ENCODE measurements at regions not wholly inside any gene's neighbourhood (a gene's known extent, or its start where the extent isn't known, plus 50 kb on each side); places are given as distances from the start of the nearest gene placed in this dataset.

DNA sequence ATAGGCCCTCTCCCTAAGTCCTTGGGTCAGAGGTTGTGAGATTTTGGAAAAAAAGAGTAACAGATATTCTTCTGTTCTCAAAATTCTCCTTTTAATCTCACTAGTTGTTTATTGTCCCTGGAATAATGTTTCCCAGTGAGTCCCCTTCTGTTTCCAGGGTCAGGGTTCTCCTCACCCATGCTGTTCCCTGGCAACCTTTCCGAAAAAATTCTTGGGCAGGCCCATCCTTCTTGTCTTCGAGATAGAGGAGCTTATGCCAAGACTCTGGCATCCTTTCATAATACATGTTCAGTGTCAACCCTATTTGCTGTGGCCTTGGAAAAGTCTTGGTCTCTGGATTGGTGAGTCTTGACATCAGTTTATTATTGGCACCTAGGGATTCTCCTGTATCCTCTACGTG is 212.4 kb upstream of the FAR2 start:
- no peak for DNase-seq (ENCODE audit: low spot score in 2 of 2)
- TF ChIP-seq, protein P1, sequence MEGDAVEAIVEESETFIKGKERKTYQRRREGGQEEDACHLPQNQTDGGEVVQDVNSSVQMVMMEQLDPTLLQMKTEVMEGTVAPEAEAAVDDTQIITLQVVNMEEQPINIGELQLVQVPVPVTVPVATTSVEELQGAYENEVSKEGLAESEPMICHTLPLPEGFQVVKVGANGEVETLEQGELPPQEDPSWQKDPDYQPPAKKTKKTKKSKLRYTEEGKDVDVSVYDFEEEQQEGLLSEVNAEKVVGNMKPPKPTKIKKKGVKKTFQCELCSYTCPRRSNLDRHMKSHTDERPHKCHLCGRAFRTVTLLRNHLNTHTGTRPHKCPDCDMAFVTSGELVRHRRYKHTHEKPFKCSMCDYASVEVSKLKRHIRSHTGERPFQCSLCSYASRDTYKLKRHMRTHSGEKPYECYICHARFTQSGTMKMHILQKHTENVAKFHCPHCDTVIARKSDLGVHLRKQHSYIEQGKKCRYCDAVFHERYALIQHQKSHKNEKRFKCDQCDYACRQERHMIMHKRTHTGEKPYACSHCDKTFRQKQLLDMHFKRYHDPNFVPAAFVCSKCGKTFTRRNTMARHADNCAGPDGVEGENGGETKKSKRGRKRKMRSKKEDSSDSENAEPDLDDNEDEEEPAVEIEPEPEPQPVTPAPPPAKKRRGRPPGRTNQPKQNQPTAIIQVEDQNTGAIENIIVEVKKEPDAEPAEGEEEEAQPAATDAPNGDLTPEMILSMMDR (IDR thresholded peaks at IDR 0.05), result no peak
- Histone ChIP-seq H3K36me3 (no peaks in the 10 kb centered on the region), H3K4me3 (no peak overlapping the region), H3K27ac (no peak overlapping the region), H3K9me3 (no peaks in the 10 kb centered on the region), H3K4me1 (no peaks in the 10 kb centered on the region), H3K27me3 (no peaks in the 10 kb centered on the region)
- intact Hi-C loops (cut with DNase I), result no loop called here

DNA sequence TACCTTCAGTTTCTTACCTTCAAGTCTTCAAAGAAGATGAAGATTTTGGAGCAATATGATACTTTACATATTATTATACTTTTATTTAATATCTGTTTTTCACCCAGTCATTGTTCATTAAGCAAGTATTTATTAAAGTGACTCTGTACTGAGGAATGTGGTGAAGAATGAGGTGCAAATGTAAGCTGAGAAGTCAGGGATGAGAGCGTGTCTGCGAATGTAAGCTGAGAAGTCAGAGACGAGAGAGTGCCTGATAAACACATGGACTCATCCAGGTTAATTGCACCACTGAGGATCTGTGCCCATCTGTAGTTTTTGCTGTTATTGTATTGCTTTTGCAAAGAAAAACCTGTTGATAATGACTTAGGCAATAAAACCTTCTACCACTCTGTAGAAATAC is 211.9 kb upstream of the FAR2 start:
- intact Hi-C loops (cut with DNase I), result no loop called here
- no peak overlapping the region for H3K4me3 ChIP-seq
- no peak for DNase-seq (ENCODE audit: low spot score in 2 of 2)
- H3K4me1 ChIP-seq, result no peaks in the 10 kb centered on the region
- H3K27me3 ChIP-seq, result no peaks in the 10 kb centered on the region
- no peaks in the 10 kb centered on the region for H3K36me3 ChIP-seq
- H3K27ac ChIP-seq, result no peak overlapping the region
- no peaks in the 10 kb centered on the region for H3K9me3 ChIP-seq
- TF ChIP-seq, protein P1 (IDR thresholded peaks at IDR 0.05), result no peak

DNA sequence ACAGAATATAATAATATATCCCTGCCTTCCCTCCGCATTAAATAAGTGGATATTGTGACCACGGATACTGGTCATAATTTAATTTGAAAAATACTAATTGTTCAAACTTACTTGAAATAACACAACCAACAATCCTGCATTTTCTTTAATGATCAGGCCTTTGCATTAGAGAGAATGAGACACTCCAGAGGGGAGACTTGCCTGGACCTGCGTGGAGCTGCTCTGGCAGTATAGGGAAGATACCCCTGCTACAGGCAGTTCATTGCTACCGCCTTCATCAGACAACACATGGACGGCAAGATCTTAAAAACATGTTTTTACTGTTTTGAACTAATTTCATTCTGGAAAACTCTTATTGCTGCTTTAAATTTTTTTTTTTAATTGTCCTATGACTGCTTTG is 211.0 kb upstream of the FAR2 start:
- no peak overlapping the region for H3K27ac ChIP-seq
- no peaks in the 10 kb centered on the region for H3K36me3 ChIP-seq
- H3K27me3 ChIP-seq, result no peaks in the 10 kb centered on the region
- H3K4me1 ChIP-seq, result no peaks in the 10 kb centered on the region
- intact Hi-C loops (cut with DNase I), result no loop called here
- no peak for DNase-seq (ENCODE audit: low spot score in 2 of 2)
- TF ChIP-seq, protein P1 (IDR thresholded peaks at IDR 0.05), result no peak
- H3K4me3 ChIP-seq, result no peak overlapping the region
- no peaks in the 10 kb centered on the region for H3K9me3 ChIP-seq

DNA sequence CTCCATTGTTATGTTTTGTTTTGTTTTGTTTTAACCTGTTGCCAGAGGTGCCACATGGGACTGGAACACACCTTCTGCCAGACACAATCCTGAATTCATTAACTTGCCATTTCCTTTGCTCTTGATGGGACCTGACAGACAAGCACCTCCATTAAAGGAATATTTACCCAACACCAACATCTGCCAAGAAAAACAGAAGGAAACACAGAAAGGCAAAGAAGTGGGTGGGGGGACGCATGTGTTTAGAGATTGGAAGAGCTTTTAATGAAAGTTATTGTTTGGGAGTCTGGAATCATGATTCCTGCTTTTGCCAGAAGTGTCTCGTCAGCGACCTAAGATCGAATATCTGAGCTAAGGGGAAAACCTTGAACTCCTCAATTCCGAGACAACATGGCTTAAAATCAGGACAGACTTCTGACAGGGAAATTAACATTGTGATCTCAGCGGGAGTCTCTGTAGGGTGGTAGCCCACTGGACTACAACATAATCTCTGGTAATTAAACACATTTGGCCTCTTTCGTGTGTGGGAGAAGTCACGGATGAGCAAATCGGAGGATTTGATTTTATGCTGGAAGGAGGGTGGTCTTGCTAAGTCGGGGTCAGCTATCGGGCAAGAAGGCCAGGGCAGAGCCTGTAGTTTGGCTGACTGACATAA is 210.4 kb upstream of the FAR2 start:
- TF ChIP-seq, protein P1 (IDR thresholded peaks at IDR 0.05), result no peak
- Histone ChIP-seq H3K27ac (no peak overlapping the region), H3K27me3 (no peaks in the 10 kb centered on the region), H3K4me1 (no peaks in the 10 kb centered on the region), H3K4me3 (no peak overlapping the region), H3K36me3 (no peaks in the 10 kb centered on the region), H3K9me3 (no peaks in the 10 kb centered on the region)
- intact Hi-C loops (cut with DNase I), result no loop called here
- DNase-seq (ENCODE audit: low spot score in 2 of 2), result no peak

DNA sequence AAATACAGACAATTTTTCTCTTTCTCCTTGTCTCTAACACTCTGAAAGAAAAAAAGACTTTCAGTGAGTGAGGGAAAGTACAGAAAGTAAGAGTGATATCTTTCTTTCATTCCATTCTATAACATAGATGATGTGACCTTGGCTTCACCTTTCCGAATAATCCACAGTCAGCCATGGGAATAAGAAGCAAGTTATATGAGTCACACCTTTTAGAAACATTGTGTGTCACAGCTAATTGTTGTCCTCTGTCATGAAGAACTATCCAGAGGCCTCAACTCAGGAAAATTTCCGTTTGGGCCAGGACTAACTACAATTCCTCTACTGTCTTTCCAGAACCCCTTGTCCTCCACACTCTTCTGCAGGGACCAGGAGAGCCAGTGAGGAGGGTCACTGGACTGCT is 209.7 kb upstream of the FAR2 start:
- H3K27ac ChIP-seq, result no peak overlapping the region
- DNase-seq (ENCODE audit: low spot score in 2 of 2), result no peak
- intact Hi-C loops (cut with DNase I), result no loop called here

More for the DNA sequence above, 209.7 kb upstream of the FAR2 start:
- Histone ChIP-seq H3K4me3 (no peak overlapping the region), H3K27me3 (no peaks in the 10 kb centered on the region), H3K36me3 (no peaks in the 10 kb centered on the region), H3K4me1 (no peaks in the 10 kb centered on the region), H3K9me3 (no peaks in the 10 kb centered on the region)
- TF ChIP-seq, protein P1 (IDR thresholded peaks at IDR 0.05), result no peak

Data from ascending aorta (tissue), 2 donors.